Sigmoid colon (tissue), 4 donors: ENCODE measurements at regions not wholly inside any gene's neighbourhood (a gene's known extent, or its start where the extent isn't known, plus 50 kb on each side); places are given as distances from the start of the nearest gene placed in this dataset.

Experiments used
- CTCF ChIP-seq, 4 experiments: fragments of 450-650 bp in 3 of 4; fragments of 200-600 bp in 1 of 4; IDR thresholded peaks; one replicate each; pipeline ENCODE4 v1.5.1; 2016 to 2019; ENCODE audit warnings: antibody characterized with exemption in 4 of 4, mild to moderate bottlenecking in 3 of 4, moderate library complexity in 2 of 4
- POLR2A ChIP-seq, 2 donors: fragments of 450-650 bp; IDR thresholded peaks; one replicate each; pipeline ENCODE4 v1.6.1; 2016; ENCODE audit warnings: antibody characterized with exemption in 2 of 2, mild to moderate bottlenecking in 2 of 2, moderate library complexity in 2 of 2
- POLR2AphosphoS5 ChIP-seq, 4 donors: sonication (generic); formaldehyde crosslinking; IDR thresholded peaks; one replicate each; pipeline ENCODE4 v1.6.1; 2017; ENCODE audit warnings: antibody characterized with exemption in 4 of 4

GRCh38 chr19:30754162-30754561 lies 382.0 kb downstream of the ZNF536 start:
- TF ChIP-seq CTCF (IDR thresholded peaks at IDR 0.05) (no peak), POLR2AphosphoS5 (IDR thresholded peaks at IDR 0.05) (no peak), POLR2A (IDR thresholded peaks at IDR 0.05) (no peak)
